ENCODE measurements at regions not wholly inside any gene's neighbourhood (a gene's known extent, or its start where the extent isn't known, plus 50 kb on each side); places are given as distances from the start of the nearest gene placed in this dataset.
"Not testable (repeated sequence)": the region's sequence is repeated elsewhere in the genome, so short reads cannot be mapped to it uniquely, and the experiment has no call there.

- not testable (repeated sequence) for DNase-seq
These were observed 354.5 kb downstream of the CEP170 start for GRCh38 chr1:242900558-242900957.

- DNase-seq: peak; percentile 10
These were observed 364.8 kb downstream of the CEP170 start for GRCh38 chr1:242890192-242890741.

GRCh38 chr1:242886137-242886536 lies 361.6 kb upstream of the PLD5 start:
- no peak for DNase-seq

- not testable (repeated sequence) for DNase-seq
These were observed 355.5 kb upstream of the PLD5 start for GRCh38 chr1:242880022-242880421.

GRCh38 chr1:242877743-242878142 lies 353.2 kb upstream of the PLD5 start:
- DNase-seq: no peak

- DNase-seq: no peak
These were observed 352.7 kb upstream of the PLD5 start for GRCh38 chr1:242877229-242877628.

GRCh38 chr1:242876030-242876429 lies 351.5 kb upstream of the PLD5 start:
- no peak for DNase-seq

GRCh38 chr1:242873661-242874060 lies 349.2 kb upstream of the PLD5 start:
- no peak for DNase-seq

- DNase-seq: no peak
These were observed 348.0 kb upstream of the PLD5 start for GRCh38 chr1:242872521-242872920.

GRCh38 chr1:242871471-242872030 lies 347.1 kb upstream of the PLD5 start:
- DNase-seq: no peak

- no peak for DNase-seq
These were observed 346.5 kb upstream of the PLD5 start for GRCh38 chr1:242870966-242871365.

GRCh38 chr1:242856289-242856688 lies 331.8 kb upstream of the PLD5 start:
- DNase-seq: no peak

- DNase-seq: no peak
These were observed 330.0 kb upstream of the PLD5 start for GRCh38 chr1:242854466-242854865.

GRCh38 chr1:242847390-242847993 lies 323.0 kb upstream of the PLD5 start:
- DNase-seq: no peak

GRCh38 chr1:242842094-242842493 lies 317.6 kb upstream of the PLD5 start:
- no peak for DNase-seq

- DNase-seq: no peak
These were observed 314.6 kb upstream of the PLD5 start for GRCh38 chr1:242839101-242839500.

GRCh38 chr1:242836423-242836822 lies 311.9 kb upstream of the PLD5 start:
- no peak for DNase-seq

- no peak for DNase-seq
These were observed 304.3 kb upstream of the PLD5 start for GRCh38 chr1:242828828-242829227.

- no peak for DNase-seq
These were observed 303.7 kb upstream of the PLD5 start for GRCh38 chr1:242828199-242828598.

GRCh38 chr1:242827538-242827937 lies 303.0 kb upstream of the PLD5 start:
- DNase-seq: no peak

- no peak for DNase-seq
These were observed 302.3 kb upstream of the PLD5 start for GRCh38 chr1:242826701-242827336.

GRCh38 chr1:242824435-242824834 lies 299.9 kb upstream of the PLD5 start:
- no peak for DNase-seq

GRCh38 chr1:242813490-242814091 lies 289.1 kb upstream of the PLD5 start:
- DNase-seq: no peak
